Mesenchymal stem cell (in vitro differentiated cells and primary cell): ENCODE measurements at regions not wholly inside any gene's neighbourhood (a gene's known extent, or its start where the extent isn't known, plus 50 kb on each side); places are given as distances from the start of the nearest gene placed in this dataset.

Experiments
- DNase-seq: peaks from one replicate; pipeline ENCODE4 v3.0.0-alpha.2; 2013
- H2AFZ ChIP-seq: one replicate; pipeline ENCODE4 v1.6.1; 2013; ENCODE audit warnings: low read depth, mild to moderate bottlenecking, control low read depth, inconsistent platforms, low read length, moderate library complexity
- H2AK5ac ChIP-seq: 2 replicates; pipeline ENCODE4 v1.6.1; 2013; ENCODE audit warnings: low read length, moderate library complexity, mild to moderate bottlenecking, inconsistent platforms; ENCODE audit not compliant: severe bottlenecking
- H2BK120ac ChIP-seq: one replicate; pipeline ENCODE4 v1.6.1; 2013; ENCODE audit warnings: low read depth, mild to moderate bottlenecking, inconsistent platforms, low read length, moderate library complexity
- H2BK12ac ChIP-seq, 2 experiments: one replicate each; pipeline ENCODE4 v1.6.1; 2013; ENCODE audit warnings: inconsistent platforms in 2 of 2, low read length in 2 of 2, mild to moderate bottlenecking in 2 of 2, moderate library complexity in 2 of 2, control low read depth in 1 of 2
- H2BK15ac ChIP-seq: one replicate; pipeline ENCODE4 v1.6.1; 2013; ENCODE audit warnings: mild to moderate bottlenecking, low read depth, inconsistent platforms; ENCODE audit not compliant: poor library complexity, severe bottlenecking
- H2BK5ac ChIP-seq: 2 replicates; pipeline ENCODE4 v1.6.1; 2013; ENCODE audit warnings: low read depth, mild to moderate bottlenecking, low read length, control low read depth, inconsistent platforms; ENCODE audit not compliant: poor library complexity, severe bottlenecking
- H3K14ac ChIP-seq, 2 experiments: one replicate each; pipeline ENCODE4 v1.6.1; 2013; ENCODE audit warnings: inconsistent platforms in 2 of 2, low read length in 2 of 2, control low read depth in 1 of 2, mild to moderate bottlenecking in 1 of 2, moderate library complexity in 1 of 2
- H3K18ac ChIP-seq, 2 experiments: one replicate each; pipeline ENCODE4 v1.6.1; 2013; ENCODE audit warnings: inconsistent platforms in 2 of 2, low read length in 2 of 2, control low read depth in 1 of 2, low read depth in 1 of 2, mild to moderate bottlenecking in 1 of 2
- H3K23ac ChIP-seq, 2 experiments: one replicate each; pipeline ENCODE4 v1.6.1; 2013; ENCODE audit warnings: inconsistent platforms in 2 of 2, low read length in 2 of 2, mild to moderate bottlenecking in 2 of 2, moderate library complexity in 2 of 2, control low read depth in 1 of 2
- H3K27ac ChIP-seq: 2 replicates; pipeline ENCODE4 v1.5.1; 2013; ENCODE audit warnings: mild to moderate bottlenecking, moderate library complexity, low read length, control low read depth, inconsistent platforms; ENCODE audit not compliant: poor library complexity, severe bottlenecking
- H3K27me3 ChIP-seq, 2 experiments: 2 replicates each; pipeline versions ENCODE4 v1.6.1 to v1.7.0; 2013; ENCODE audit warnings: low read length in 2 of 2, mild to moderate bottlenecking in 2 of 2, moderate library complexity in 2 of 2, control low read depth in 1 of 2, inconsistent platforms in 1 of 2; ENCODE audit not compliant: control insufficient read depth in 1 of 2, insufficient read depth in 1 of 2
- H3K36me3 ChIP-seq, 2 experiments: 2 replicates each; pipeline versions ENCODE4 v1.6.1 to v1.7.0; 2013; ENCODE audit warnings: low read length in 2 of 2, control low read depth in 1 of 2, inconsistent platforms in 1 of 2, low read depth in 1 of 2, mild to moderate bottlenecking in 1 of 2; ENCODE audit not compliant: insufficient read depth in 2 of 2, control insufficient read depth in 1 of 2
- H3K4ac ChIP-seq, 2 experiments: one replicate each; pipeline ENCODE4 v1.6.1; 2013; ENCODE audit warnings: inconsistent platforms in 2 of 2, low read length in 2 of 2, mild to moderate bottlenecking in 2 of 2, moderate library complexity in 2 of 2, control low read depth in 1 of 2, low read depth in 1 of 2
- H3K4me1 ChIP-seq: 2 replicates; pipeline ENCODE4 v1.6.1; 2013; ENCODE audit warnings: low read depth, low read length, control low read depth; ENCODE audit not compliant: control insufficient read depth, insufficient read depth
- H3K4me2 ChIP-seq: 2 replicates; pipeline ENCODE4 v1.6.1; 2013; ENCODE audit warnings: low read length, mild to moderate bottlenecking, inconsistent platforms; ENCODE audit not compliant: poor library complexity, severe bottlenecking
- H3K4me3 ChIP-seq, 2 experiments: 2 replicates each; pipeline versions ENCODE4 v1.5.1 to v1.7.0; 2013; ENCODE audit warnings: low read length in 2 of 2, mild to moderate bottlenecking in 2 of 2, control low read depth in 1 of 2, low read depth in 1 of 2; ENCODE audit not compliant: insufficient read depth in 1 of 2
- H3K79me1 ChIP-seq: replicated peaks from 2 replicates; pipeline ENCODE4 v1.6.1; 2013; ENCODE audit warnings: mild to moderate bottlenecking, control low read depth, low read length, inconsistent platforms; ENCODE audit not compliant: poor library complexity, severe bottlenecking
- H3K9ac ChIP-seq: 2 replicates; pipeline ENCODE4 v1.7.0; 2013; ENCODE audit warnings: mild to moderate bottlenecking, low read length, moderate library complexity
- H3K9me3 ChIP-seq: 2 replicates; pipeline ENCODE4 v1.7.0; 2013; ENCODE audit warnings: mild to moderate bottlenecking, low read length; ENCODE audit not compliant: control insufficient read depth
- H4K8ac ChIP-seq: one replicate; pipeline ENCODE4 v1.6.1; 2013; ENCODE audit warnings: inconsistent platforms, mild to moderate bottlenecking, low read length, moderate library complexity
- H4K91ac ChIP-seq: one replicate; pipeline ENCODE4 v1.6.1; 2013; ENCODE audit warnings: mild to moderate bottlenecking, low read length, inconsistent platforms
- WGBS: methylation state at CpG from one replicate; pipeline ENCODE4 v1.1.7; 2013; ENCODE audit warnings: mixed read lengths; 5-methylcytosine and 5-hydroxymethylcytosine counted together

- Histone ChIP-seq H3K27ac (no peak overlapping the region), H3K4me3 (no peak overlapping the region), H3K18ac (no peak overlapping the region)
Observed at GRCh38 chr1:17930635-17931034, 175.5 kb downstream of the ACTL8 start.

GRCh38 chr1:17932164-17932563 lies 175.4 kb upstream of the IGSF21 start:
- H3K4me3 ChIP-seq: no peak overlapping the region
- H3K23ac ChIP-seq: no peak overlapping the region
- no peak overlapping the region for H3K4me2 ChIP-seq
- H3K9me3 ChIP-seq: peaks cover 8% of the 10 kb centered on the region
- no peak overlapping the region for H2BK15ac ChIP-seq
- no peak overlapping the region for H2AFZ ChIP-seq
- no peak overlapping the region for H3K9ac ChIP-seq
- H2BK12ac ChIP-seq: no peak overlapping the region
- H3K18ac ChIP-seq: no peak overlapping the region
- H4K8ac ChIP-seq: no peak overlapping the region
- no peak overlapping the region for H3K4ac ChIP-seq
- H3K4me1 ChIP-seq: no peaks in the 10 kb centered on the region
- no peaks in the 10 kb centered on the region for H3K79me1 ChIP-seq
- no peaks in the 10 kb centered on the region for H3K36me3 ChIP-seq
- H2BK120ac ChIP-seq: no peak overlapping the region
- H3K27me3 ChIP-seq: peaks cover 0 to 86% of the 10 kb centered on the region in 2 experiments
- no peak for DNase-seq
- 54% methylated on average over 2 of the region's 4 CpGs for WGBS
- H4K91ac ChIP-seq: no peak overlapping the region
- no peak overlapping the region for H2BK5ac ChIP-seq
- H3K27ac ChIP-seq: no peak overlapping the region
- no peak overlapping the region for H2AK5ac ChIP-seq
- H3K14ac ChIP-seq: no peak overlapping the region

More at GRCh38 chr1:17930635-17931034, 175.5 kb downstream of the ACTL8 start:
- no peak for DNase-seq
- Histone ChIP-seq H2BK120ac (no peak overlapping the region), H3K9ac (no peak overlapping the region), H3K36me3 (no peaks in the 10 kb centered on the region), H3K4me1 (no peaks in the 10 kb centered on the region), H2AFZ (no peak overlapping the region), H2BK12ac (no peak overlapping the region), H3K14ac (no peak overlapping the region), H3K9me3 (peaks cover 8% of the 10 kb centered on the region), H3K23ac (no peak overlapping the region), H4K91ac (no peak overlapping the region), H3K4me2 (no peak overlapping the region), H3K27me3 (peaks cover 0 to 94% of the 10 kb centered on the region in 2 experiments), H2BK5ac (no peak overlapping the region), H2BK15ac (no peak overlapping the region), H3K4ac (no peak overlapping the region), H2AK5ac (no peak overlapping the region), H3K79me1 (no peaks in the 10 kb centered on the region), H4K8ac (no peak overlapping the region)
- WGBS: 55% methylated on average over 4 of the region's 4 CpGs

- H2BK12ac ChIP-seq: no peak overlapping the region
- no peak overlapping the region for H4K91ac ChIP-seq
- H2BK5ac ChIP-seq: no peak overlapping the region
- no peaks in the 10 kb centered on the region for H3K4me1 ChIP-seq
- H3K27ac ChIP-seq: no peak overlapping the region
- no peak overlapping the region for H3K23ac ChIP-seq
- no peak overlapping the region for H3K14ac ChIP-seq
- no peak overlapping the region for H3K4me3 ChIP-seq
- no peak for DNase-seq
- no peak overlapping the region for H2BK15ac ChIP-seq
- no peaks in the 10 kb centered on the region for H3K36me3 ChIP-seq
- no peak overlapping the region for H2AK5ac ChIP-seq
- no peak overlapping the region for H4K8ac ChIP-seq
- H3K4me2 ChIP-seq: no peak overlapping the region
- no peak overlapping the region for H2BK120ac ChIP-seq
- no peaks in the 10 kb centered on the region for H3K79me1 ChIP-seq
- no peak overlapping the region for H3K4ac ChIP-seq
- H3K9me3 ChIP-seq: peaks cover 8% of the 10 kb centered on the region
- peaks cover 0 to 78% of the 10 kb centered on the region in 2 experiments for H3K27me3 ChIP-seq
- H3K18ac ChIP-seq: no peak overlapping the region
- H3K9ac ChIP-seq: no peak overlapping the region
- H2AFZ ChIP-seq: no peak overlapping the region
- WGBS: 73% methylated on average over 4 of the region's 7 CpGs
Observed at GRCh38 chr1:17933501-17933900, 174.1 kb upstream of the IGSF21 start.

- H3K27ac ChIP-seq: no peak overlapping the region
- no peak for DNase-seq
- no peaks in the 10 kb centered on the region for H3K4me1 ChIP-seq
- no peak overlapping the region for H3K4ac ChIP-seq
- H3K9ac ChIP-seq: no peak overlapping the region
- H3K36me3 ChIP-seq: no peaks in the 10 kb centered on the region
- no peak overlapping the region for H4K8ac ChIP-seq
- no peak overlapping the region for H3K18ac ChIP-seq
- no peak overlapping the region for H2AK5ac ChIP-seq
- WGBS: 70% methylated on average over 4 of the region's 5 CpGs
- H3K4me2 ChIP-seq: no peak overlapping the region
- no peak overlapping the region for H3K14ac ChIP-seq
- no peak overlapping the region for H3K23ac ChIP-seq
- no peak overlapping the region for H2BK15ac ChIP-seq
- no peak overlapping the region for H4K91ac ChIP-seq
- H2BK5ac ChIP-seq: no peak overlapping the region
- H2AFZ ChIP-seq: no peak overlapping the region
- H2BK120ac ChIP-seq: no peak overlapping the region
- no peak overlapping the region for H3K4me3 ChIP-seq
- H2BK12ac ChIP-seq: no peak overlapping the region
- no peaks in the 10 kb centered on the region for H3K79me1 ChIP-seq
- peaks cover 0 to 77% of the 10 kb centered on the region in 2 experiments for H3K27me3 ChIP-seq
- peaks cover 8% of the 10 kb centered on the region for H3K9me3 ChIP-seq
Observed at GRCh38 chr1:17933971-17934370, 173.6 kb upstream of the IGSF21 start.
